Activated CD4-positive, alpha-beta T cell treated with anti-CD3 and anti-CD28 coated beads for 36 hours (primary cell): ENCODE measurements at regions not wholly inside any gene's neighbourhood (a gene's known extent, or its start where the extent isn't known, plus 50 kb on each side); places are given as distances from the start of the nearest gene placed in this dataset.

Source experiments
- ATAC-seq: fragments of 200-7000 bp; cut with Tn5 transposase; one replicate; pipeline ENCODE4 v1.10.0; 2021; ENCODE audit warnings: mild to moderate bottlenecking, moderate library complexity
- CTCF ChIA-PET: fragments of 350-600 bp; sonication (Branson Sonifier 250); formaldehyde crosslinking; loops from one replicate; lab custom pipeline; 2021; ENCODE audit warnings: antibody characterized with exemption; lab: Charles Lee
- POLR2A ChIA-PET: fragments of 350-600 bp; sonication (Branson Sonifier 250); formaldehyde crosslinking; loops from one replicate; lab custom pipeline; 2021; ENCODE audit warnings: antibody characterized with exemption, inconsistent platforms; lab: Charles Lee
- DNase-seq: peaks from one replicate; pipeline ENCODE4 v3.0.0-alpha.2; 2020
- H3K27ac Mint-ChIP-seq: one replicate; pipeline ENCODE4 v1.8.0; 2021; ENCODE audit warnings: mixed read lengths
- H3K27me3 Mint-ChIP-seq: one replicate; pipeline ENCODE4 v1.8.0; 2021; ENCODE audit warnings: mixed read lengths
- H3K36me3 Mint-ChIP-seq: one replicate; pipeline ENCODE4 v1.8.0; 2021; ENCODE audit warnings: low read depth, mixed read lengths
- H3K4me1 Mint-ChIP-seq: one replicate; pipeline ENCODE4 v1.8.0; 2021; ENCODE audit warnings: mixed read lengths
- H3K4me3 Mint-ChIP-seq: one replicate; pipeline ENCODE4 v1.8.0; 2021; ENCODE audit warnings: mild to moderate bottlenecking, moderate library complexity, mixed read lengths
- H3K9me3 Mint-ChIP-seq: one replicate; pipeline ENCODE4 v1.8.0; 2021; ENCODE audit warnings: low read depth, mixed read lengths
- intact Hi-C, 2 experiments: fragments of 100-400 bp; cut with DNase I in 1 of 2; cut with micrococcal nuclease in 1 of 2; formaldehyde crosslinking; loops; one replicate each; pipeline versions ENCODE4 v1.14.2 to v1.15.1; 2022 to 2024; cut with DNase I, micrococcal nuclease

- CTCF ChIA-PET = no interaction called here
- H3K9me3 Mint-ChIP-seq = no peaks in the 10 kb centered on the region
- no peak for DNase-seq
- peaks cover 2% of the 10 kb centered on the region for H3K4me1 Mint-ChIP-seq
- H3K27me3 Mint-ChIP-seq = no peaks in the 10 kb centered on the region
- intact Hi-C loops = no loop called here
- POLR2A ChIA-PET = no interaction called here
- no peak overlapping the region for H3K27ac Mint-ChIP-seq
- H3K4me3 Mint-ChIP-seq = no peak overlapping the region
- H3K36me3 Mint-ChIP-seq = no peaks in the 10 kb centered on the region
- ATAC-seq = no peak
Measured at GRCh38 chr17:63154586-63155244, 188.7 kb downstream of the TANC2 start.

GRCh38 chr17:63156986-63157385 is 191.0 kb downstream of the TANC2 start:
- peaks cover 2% of the 10 kb centered on the region for H3K4me1 Mint-ChIP-seq
- CTCF ChIA-PET = no interaction called here
- no peak overlapping the region for H3K4me3 Mint-ChIP-seq
- intact Hi-C loops = no loop called here
- no peak overlapping the region for H3K27ac Mint-ChIP-seq
- DNase-seq (no peak), ATAC-seq (no peak)
- POLR2A ChIA-PET = no interaction called here
- no peaks in the 10 kb centered on the region for H3K9me3 Mint-ChIP-seq
- no peaks in the 10 kb centered on the region for H3K27me3 Mint-ChIP-seq
- H3K36me3 Mint-ChIP-seq = no peaks in the 10 kb centered on the region

- DNase-seq (no peak), ATAC-seq (no peak)
- POLR2A ChIA-PET = interaction anchor here (0.5 kb wide), 1 partner anchor 21 kb away, joined by 3 read pairs; no protein-coding TSS in a partner anchor
- H3K27me3 Mint-ChIP-seq = no peaks in the 10 kb centered on the region
- H3K4me1 Mint-ChIP-seq = no peaks in the 10 kb centered on the region
- no peaks in the 10 kb centered on the region for H3K9me3 Mint-ChIP-seq
- no peak overlapping the region for H3K4me3 Mint-ChIP-seq
- intact Hi-C loops = no loop called here
- H3K36me3 Mint-ChIP-seq = no peaks in the 10 kb centered on the region
- no peak overlapping the region for H3K27ac Mint-ChIP-seq
- CTCF ChIA-PET = no interaction called here
Measured at GRCh38 chr17:63162406-63163157, 196.5 kb downstream of the TANC2 start.

- POLR2A ChIA-PET = no interaction called here
- H3K9me3 Mint-ChIP-seq = no peaks in the 10 kb centered on the region
- ATAC-seq = no peak
Measured at GRCh38 chr17:63163158-63163520, 197.1 kb downstream of the TANC2 start.

GRCh38 chr17:63165400-63165799 is 199.4 kb downstream of the TANC2 start:
- H3K4me3 Mint-ChIP-seq = no peak overlapping the region
- H3K27me3 Mint-ChIP-seq = no peaks in the 10 kb centered on the region
- no peaks in the 10 kb centered on the region for H3K4me1 Mint-ChIP-seq
- ChIA-PET POLR2A (no interaction called here), CTCF (interaction anchor here (0.6 kb wide), 1 partner anchor 31 kb away, joined by 3 read pairs; no protein-coding TSS in a partner anchor)
- ATAC-seq (no peak), DNase-seq (no peak)
- H3K27ac Mint-ChIP-seq = no peak overlapping the region
- no peaks in the 10 kb centered on the region for H3K36me3 Mint-ChIP-seq
- no peaks in the 10 kb centered on the region for H3K9me3 Mint-ChIP-seq
- intact Hi-C loops = no loop called here

More at GRCh38 chr17:63163158-63163520, 197.1 kb downstream of the TANC2 start:
- H3K4me1 Mint-ChIP-seq = no peaks in the 10 kb centered on the region
- H3K4me3 Mint-ChIP-seq = no peak overlapping the region
- H3K27me3 Mint-ChIP-seq = no peaks in the 10 kb centered on the region
- CTCF ChIA-PET = no interaction called here
- no peak for DNase-seq
- intact Hi-C loops = no loop called here
- H3K36me3 Mint-ChIP-seq = no peaks in the 10 kb centered on the region
- no peak overlapping the region for H3K27ac Mint-ChIP-seq

- ChIA-PET POLR2A (no interaction called here), CTCF (no interaction called here)
- H3K4me1 Mint-ChIP-seq = no peaks in the 10 kb centered on the region
- no peaks in the 10 kb centered on the region for H3K36me3 Mint-ChIP-seq
- no peaks in the 10 kb centered on the region for H3K27me3 Mint-ChIP-seq
- H3K9me3 Mint-ChIP-seq = no peaks in the 10 kb centered on the region
- ATAC-seq (no peak), DNase-seq (no peak)
- H3K27ac Mint-ChIP-seq = no peak overlapping the region
- H3K4me3 Mint-ChIP-seq = no peak overlapping the region
- intact Hi-C loops = no loop called here
Measured at GRCh38 chr17:63170795-63171194, 204.8 kb downstream of the TANC2 start.

- intact Hi-C loops = no loop called here
- H3K36me3 Mint-ChIP-seq = no peaks in the 10 kb centered on the region
- no peaks in the 10 kb centered on the region for H3K4me1 Mint-ChIP-seq
- CTCF ChIA-PET = interaction anchor here (0.6 to 1.2 kb wide), 3 partner anchors 28 to 1215 kb away, joined by 3 read pairs; no protein-coding TSS in a partner anchor
- DNase-seq (no peak), ATAC-seq (no peak)
- H3K4me3 Mint-ChIP-seq = no peak overlapping the region
- POLR2A ChIA-PET = no interaction called here
- H3K27me3 Mint-ChIP-seq = no peaks in the 10 kb centered on the region
- no peak overlapping the region for H3K27ac Mint-ChIP-seq
- H3K9me3 Mint-ChIP-seq = no peaks in the 10 kb centered on the region
Measured at GRCh38 chr17:63171428-63172393, 205.7 kb downstream of the TANC2 start.

- ChIA-PET CTCF (interaction anchor here (0.6 kb wide), 1 partner anchor 396 kb away, joined by 3 read pairs; no protein-coding TSS in a partner anchor), POLR2A (no interaction called here)
- no peak overlapping the region for H3K4me3 Mint-ChIP-seq
- no peaks in the 10 kb centered on the region for H3K4me1 Mint-ChIP-seq
- ATAC-seq = no peak
- intact Hi-C loops = no loop called here
- no peaks in the 10 kb centered on the region for H3K36me3 Mint-ChIP-seq
- H3K27ac Mint-ChIP-seq = no peak overlapping the region
- DNase-seq = no peak
- no peaks in the 10 kb centered on the region for H3K27me3 Mint-ChIP-seq
- no peaks in the 10 kb centered on the region for H3K9me3 Mint-ChIP-seq
Measured at GRCh38 chr17:63173450-63173849, 207.4 kb downstream of the TANC2 start.

- ATAC-seq (no peak), DNase-seq (no peak)
- ChIA-PET POLR2A (no interaction called here), CTCF (interaction anchor here (0.6 kb wide), 1 partner anchor 396 kb away, joined by 3 read pairs; no protein-coding TSS in a partner anchor)
- intact Hi-C loops = no loop called here
- H3K27me3 Mint-ChIP-seq = no peaks in the 10 kb centered on the region
- no peak overlapping the region for H3K4me3 Mint-ChIP-seq
- no peaks in the 10 kb centered on the region for H3K36me3 Mint-ChIP-seq
- no peaks in the 10 kb centered on the region for H3K4me1 Mint-ChIP-seq
- no peak overlapping the region for H3K27ac Mint-ChIP-seq
- H3K9me3 Mint-ChIP-seq = no peaks in the 10 kb centered on the region
Measured at GRCh38 chr17:63173903-63174302, 207.9 kb downstream of the TANC2 start.

- POLR2A ChIA-PET = interaction anchor here (0.6 kb wide), 1 partner anchor 14 kb away, joined by 3 read pairs; no protein-coding TSS in a partner anchor
Measured at GRCh38 chr17:63178530-63178929, 212.5 kb downstream of the TANC2 start.

GRCh38 chr17:63181856-63182255 is 215.8 kb downstream of the TANC2 start:
- intact Hi-C loops = no loop called here
- H3K27me3 Mint-ChIP-seq = no peaks in the 10 kb centered on the region
- ChIA-PET CTCF (no interaction called here), POLR2A (no interaction called here)
- no peak for DNase-seq
- no peak overlapping the region for H3K27ac Mint-ChIP-seq
- H3K9me3 Mint-ChIP-seq = no peaks in the 10 kb centered on the region
- H3K4me1 Mint-ChIP-seq = no peaks in the 10 kb centered on the region
- ATAC-seq = no peak
- peaks cover 6% of the 10 kb centered on the region for H3K36me3 Mint-ChIP-seq
- no peak overlapping the region for H3K4me3 Mint-ChIP-seq

More at GRCh38 chr17:63178530-63178929, 212.5 kb downstream of the TANC2 start:
- DNase-seq (no peak), ATAC-seq (no peak)
- intact Hi-C loops = no loop called here
- no peak overlapping the region for H3K27ac Mint-ChIP-seq
- no peaks in the 10 kb centered on the region for H3K4me1 Mint-ChIP-seq
- no peaks in the 10 kb centered on the region for H3K9me3 Mint-ChIP-seq
- H3K4me3 Mint-ChIP-seq = no peak overlapping the region
- H3K27me3 Mint-ChIP-seq = no peaks in the 10 kb centered on the region
- CTCF ChIA-PET = interaction anchor here (0.7 kb wide), 1 partner anchor 9 kb away, joined by 3 read pairs; no protein-coding TSS in a partner anchor
- peaks cover 6% of the 10 kb centered on the region for H3K36me3 Mint-ChIP-seq
